ENCODE measurements at regions not wholly inside any gene's neighbourhood (a gene's known extent, or its start where the extent isn't known, plus 50 kb on each side); places are given as distances from the start of the nearest gene placed in this dataset.

DNA sequence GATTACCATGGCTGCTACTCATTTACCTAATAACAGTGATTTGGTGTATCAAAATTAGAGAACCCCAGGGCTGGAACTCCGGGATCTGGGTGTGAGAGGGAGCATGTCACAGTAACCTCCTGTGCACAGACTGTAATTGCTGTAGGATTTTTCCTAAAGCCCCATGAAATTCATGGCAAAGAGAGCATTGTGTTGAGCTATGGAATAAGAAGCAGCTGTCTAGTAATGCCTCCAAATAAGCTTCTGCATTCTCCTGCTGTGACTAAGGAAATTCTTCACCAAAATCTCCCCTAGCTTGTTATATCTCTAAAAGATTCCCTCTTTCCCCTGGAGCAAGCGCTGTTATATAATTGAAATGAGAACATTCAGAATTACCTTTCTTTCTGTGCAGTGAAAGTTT, 158.1 kb upstream of the SPATS2L start:
- no peak overlapping the region for H3K27ac ChIP-seq
- TF ChIP-seq CTCF (conservative IDR thresholded peaks at IDR 0.05; ENCODE audit: low read depth) = no peak
- ChIA-PET CTCF (interaction anchor here (0.5 kb wide), 1 partner anchor 91 kb away, joined by 3 read pairs; no protein-coding TSS in a partner anchor), POLR2A (ENCODE audit: low non-redundant PET) (no interaction called here)
- no peak for DNase-seq (ENCODE audit: low spot score)

DNA sequence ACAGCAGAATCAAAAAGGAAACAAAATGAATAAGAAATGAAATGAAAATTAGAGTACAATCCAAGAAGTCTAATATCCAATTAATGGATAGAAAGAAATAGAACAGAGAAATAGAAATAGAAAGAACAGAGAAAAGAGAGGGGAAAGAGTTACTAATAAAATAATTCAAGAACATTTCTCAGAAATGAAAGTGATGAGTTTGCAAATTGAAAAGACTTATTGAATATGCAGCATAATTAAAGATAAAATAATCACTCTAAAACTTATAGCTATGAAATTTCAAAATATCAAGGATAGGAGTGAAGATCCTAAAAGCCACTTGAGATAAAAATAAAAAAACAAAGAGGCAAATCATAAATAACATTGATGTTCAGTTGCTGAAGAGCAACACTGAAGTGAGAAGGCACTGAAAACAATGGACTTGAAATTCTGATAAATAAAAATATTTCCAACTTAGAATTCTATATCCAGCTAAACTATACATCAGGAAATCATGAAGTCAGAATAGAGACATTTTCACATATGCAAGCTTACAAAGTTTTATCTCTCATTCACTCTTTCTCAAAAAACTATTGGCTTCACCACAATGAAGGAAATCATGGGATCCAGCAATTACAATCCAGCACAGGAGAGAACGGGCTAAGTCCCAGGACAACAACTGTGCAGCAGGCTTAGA, 155.9 kb upstream of the SPATS2L start:
- ChIA-PET POLR2A (ENCODE audit: low non-redundant PET) (no interaction called here), CTCF (no interaction called here)
- no peak for TF ChIP-seq CTCF (conservative IDR thresholded peaks at IDR 0.05; ENCODE audit: low read depth)
- H3K27ac ChIP-seq = no peak overlapping the region
- DNase-seq (ENCODE audit: low spot score) = no peak

DNA sequence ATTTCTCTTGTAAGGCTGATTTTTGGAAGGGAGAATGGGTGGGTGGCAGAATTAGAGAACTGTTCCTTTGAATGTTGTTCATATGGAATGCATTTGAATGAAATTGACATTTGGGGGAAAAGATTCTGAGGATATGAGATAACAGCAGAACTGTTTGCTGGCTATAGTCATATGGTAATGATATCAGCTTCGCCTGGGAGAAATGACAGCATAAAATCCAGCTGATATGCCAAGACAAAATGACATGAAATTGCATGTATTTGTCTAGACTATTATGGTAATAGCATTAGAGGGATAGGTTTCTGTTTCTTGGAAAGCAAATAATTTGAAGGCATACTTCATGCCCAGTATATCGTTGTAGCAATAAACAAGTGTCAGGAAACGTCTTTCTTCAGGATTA, 150.8 kb upstream of the SPATS2L start:
- no peak overlapping the region for H3K27ac ChIP-seq
- TF ChIP-seq CTCF (conservative IDR thresholded peaks at IDR 0.05; ENCODE audit: low read depth) = no peak
- CTCF ChIA-PET = interaction anchor here (0.6 to 1.1 kb wide), 2 partner anchors 15 to 149 kb away, joined by 3 to 4 read pairs; no protein-coding TSS in a partner anchor
- POLR2A ChIA-PET (ENCODE audit: low non-redundant PET) = no interaction called here
- DNase-seq (ENCODE audit: low spot score) = no peak

GRCh38 chr2:200156166-200156835, 150.2 kb upstream of the SPATS2L start:
- no peak overlapping the region for H3K27ac ChIP-seq
- TF ChIP-seq CTCF (conservative IDR thresholded peaks at IDR 0.05; ENCODE audit: low read depth) = no peak
- POLR2A ChIA-PET (ENCODE audit: low non-redundant PET) = no interaction called here
- CTCF ChIA-PET = interaction anchor here (0.6 to 1.1 kb wide), 2 partner anchors 16 to 149 kb away, joined by 3 to 4 read pairs; no protein-coding TSS in a partner anchor
- peak; percentile 82 for DNase-seq (ENCODE audit: low spot score)

DNA sequence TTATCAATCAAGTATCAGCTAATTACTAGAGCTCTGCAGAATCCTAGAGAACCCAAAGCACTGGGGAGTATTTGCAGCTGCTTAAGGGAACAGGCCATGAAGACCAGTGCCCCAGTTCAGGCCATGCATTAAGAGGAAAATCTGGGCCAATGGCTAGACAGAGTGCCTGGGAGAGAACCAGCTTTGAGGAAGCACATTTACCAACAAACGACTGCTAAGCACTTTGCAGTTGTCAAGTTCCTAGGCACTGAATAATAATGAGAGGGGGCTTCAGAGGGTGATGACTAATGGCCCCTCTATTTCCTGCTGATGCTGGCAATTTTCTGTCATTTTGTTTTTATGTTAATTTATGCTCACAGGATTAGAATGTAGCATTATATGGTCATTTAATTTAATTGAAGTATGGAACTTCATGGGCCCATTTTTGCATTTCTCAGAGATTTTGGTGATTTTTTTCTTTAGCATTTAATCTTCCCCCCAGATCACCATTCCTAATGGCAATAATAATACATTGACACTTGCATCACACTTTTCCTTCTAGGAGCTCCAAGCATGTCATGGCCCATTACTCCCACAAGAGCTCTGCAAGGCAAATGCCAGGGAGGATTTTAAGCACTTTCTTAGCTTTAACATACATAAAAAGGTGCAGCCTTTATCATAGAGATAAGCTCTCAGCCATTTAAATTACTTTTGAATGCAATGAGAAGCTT, 147.7 kb upstream of the SPATS2L start:
- POLR2A ChIA-PET (ENCODE audit: low non-redundant PET) = interaction anchor here (0.7 kb wide), 1 partner anchor 13 kb away, joined by 3 read pairs; no protein-coding TSS in a partner anchor
- H3K27ac ChIP-seq = no peak overlapping the region
- no peak for TF ChIP-seq CTCF (conservative IDR thresholded peaks at IDR 0.05; ENCODE audit: low read depth)
- DNase-seq (ENCODE audit: low spot score) = no peak
- CTCF ChIA-PET = interaction anchor here (0.7 kb wide), 1 partner anchor 148 kb away, joined by 3 read pairs; the partner anchor contains the start of gene SPATS2L

DNA sequence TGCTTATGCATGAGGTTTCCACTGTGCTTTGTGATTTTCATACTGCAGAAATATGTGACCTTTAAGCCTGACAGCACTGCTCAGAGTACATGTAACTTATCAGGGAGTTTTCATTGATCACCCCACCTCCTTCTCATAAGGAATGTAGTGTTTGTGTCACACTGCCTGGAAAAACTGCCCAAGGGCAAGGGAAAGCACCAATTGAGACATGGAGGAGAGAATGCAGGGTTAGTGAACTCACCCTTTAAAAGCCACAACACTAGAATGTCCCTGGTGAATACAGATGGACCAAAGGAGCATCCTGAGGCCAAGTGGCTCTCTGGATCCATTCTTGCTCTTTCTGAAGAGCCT, 147.2 kb upstream of the SPATS2L start:
- no peak overlapping the region for H3K27ac ChIP-seq
- CTCF ChIA-PET = interaction anchor here (0.7 kb wide), 1 partner anchor 147 kb away, joined by 3 read pairs; the partner anchor contains the start of gene SPATS2L
- no peak for TF ChIP-seq CTCF (conservative IDR thresholded peaks at IDR 0.05; ENCODE audit: low read depth)
- no peak for DNase-seq (ENCODE audit: low spot score)
- POLR2A ChIA-PET (ENCODE audit: low non-redundant PET) = interaction anchor here (0.7 kb wide), 1 partner anchor 12 kb away, joined by 3 read pairs; no protein-coding TSS in a partner anchor
